ENCODE measurements at regions not wholly inside any gene's neighbourhood (a gene's known extent, or its start where the extent isn't known, plus 50 kb on each side); places are given as distances from the start of the nearest gene placed in this dataset.

GRCh38 chr1:243933495-243933894 is 83.5 kb upstream of the AKT3 start:
- no peak overlapping the region for H2BK15ac ChIP-seq (ENCODE audit: low read depth, low read length)
- no peaks in the 10 kb centered on the region for H3K9me1 ChIP-seq (ENCODE audit: insufficient read depth, low read length)
- H3K36me3 ChIP-seq (ENCODE audit: control insufficient read depth, insufficient read depth, low read length), result no peaks in the 10 kb centered on the region
- H3K27me3 ChIP-seq (ENCODE audit: control insufficient read depth, insufficient read depth, low read length), result peaks cover 25% of the 10 kb centered on the region
- no peak for DNase-seq
- TF ChIP-seq, protein P1, sequence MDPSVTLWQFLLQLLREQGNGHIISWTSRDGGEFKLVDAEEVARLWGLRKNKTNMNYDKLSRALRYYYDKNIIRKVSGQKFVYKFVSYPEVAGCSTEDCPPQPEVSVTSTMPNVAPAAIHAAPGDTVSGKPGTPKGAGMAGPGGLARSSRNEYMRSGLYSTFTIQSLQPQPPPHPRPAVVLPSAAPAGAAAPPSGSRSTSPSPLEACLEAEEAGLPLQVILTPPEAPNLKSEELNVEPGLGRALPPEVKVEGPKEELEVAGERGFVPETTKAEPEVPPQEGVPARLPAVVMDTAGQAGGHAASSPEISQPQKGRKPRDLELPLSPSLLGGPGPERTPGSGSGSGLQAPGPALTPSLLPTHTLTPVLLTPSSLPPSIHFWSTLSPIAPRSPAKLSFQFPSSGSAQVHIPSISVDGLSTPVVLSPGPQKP (IDR thresholded peaks at IDR 0.05; ENCODE audit: borderline replicate concordance, low read depth, low read length), result no peak
- TF ChIP-seq, protein P2, sequence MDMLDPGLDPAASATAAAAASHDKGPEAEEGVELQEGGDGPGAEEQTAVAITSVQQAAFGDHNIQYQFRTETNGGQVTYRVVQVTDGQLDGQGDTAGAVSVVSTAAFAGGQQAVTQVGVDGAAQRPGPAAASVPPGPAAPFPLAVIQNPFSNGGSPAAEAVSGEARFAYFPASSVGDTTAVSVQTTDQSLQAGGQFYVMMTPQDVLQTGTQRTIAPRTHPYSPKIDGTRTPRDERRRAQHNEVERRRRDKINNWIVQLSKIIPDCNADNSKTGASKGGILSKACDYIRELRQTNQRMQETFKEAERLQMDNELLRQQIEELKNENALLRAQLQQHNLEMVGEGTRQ (IDR thresholded peaks at IDR 0.05; ENCODE audit: low read depth, low read length), result no peak
- TF ChIP-seq FOS (IDR thresholded peaks at IDR 0.05; ENCODE audit: low read depth, low read length), result no peak
- no peak for TF ChIP-seq CEBPB (IDR thresholded peaks at IDR 0.05; ENCODE audit: low read depth, low read length)
- no peak for TF ChIP-seq POLR2A (IDR thresholded peaks at IDR 0.05; ENCODE audit: low read depth, low read length)
- TF ChIP-seq SMC3 (IDR thresholded peaks at IDR 0.05; ENCODE audit: low read depth, low read length), result no peak
- TF ChIP-seq CTCF (conservative IDR thresholded peaks at IDR 0.05; ENCODE audit: low read depth, low read length), result no peak
- TF ChIP-seq RFX5 (IDR thresholded peaks at IDR 0.05; ENCODE audit: low read depth, low read length), result no peak
- no peak for TF ChIP-seq MXI1 (IDR thresholded peaks at IDR 0.05; ENCODE audit: borderline replicate concordance, low read depth, low read length)
- 90% methylated on average over 2 of the region's 4 CpGs; no CpG with 5 or more reads in 1 of the 2 experiments for WGBS, 2 experiments (ENCODE audit: extremely low coverage in 2 of 2, insufficient read length in 1 of 2)
- no peak overlapping the region for H3K4me3 ChIP-seq (ENCODE audit: insufficient read depth, low read depth, low read length)
- dilution Hi-C loops (cut with HindIII; ENCODE audit: low sequenced_read_pairs, unreplicated experiment) (no loop called here), in situ Hi-C loops (cut with MboI; ENCODE audit: low sequenced_read_pairs) (no loop called here), intact Hi-C loops (cut with micrococcal nuclease) (no loop called here)
- no peak overlapping the region for H3K14ac ChIP-seq (replicated peaks; ENCODE audit: low read depth, low read length)
- H2BK120ac ChIP-seq (ENCODE audit: low read depth, low read length), result no peak overlapping the region
- ChIA-PET POLR2A (ENCODE audit: unreplicated experiment) (no interaction called here), CTCF (no interaction called here)
- no peak overlapping the region for H3K4me2 ChIP-seq (ENCODE audit: low read depth, low read length)
- no peaks in the 10 kb centered on the region for H3K9me3 ChIP-seq (ENCODE audit: control insufficient read depth, insufficient read depth, low read length)
- no peak overlapping the region for H3K9ac ChIP-seq (ENCODE audit: low read depth, low read length)
- no peak overlapping the region for H3K18ac ChIP-seq (ENCODE audit: low read depth, low read length)
- no peak for ATAC-seq (ENCODE audit: low read depth)
- BruUV-seq (replicated peaks), result no TSS peak
- no peak overlapping the region for H3K23ac ChIP-seq (ENCODE audit: low read depth, low read length)
- H2AK9ac ChIP-seq (replicated peaks; ENCODE audit: low read depth, low read length, poor library complexity), result no peak overlapping the region
- H4K8ac ChIP-seq (ENCODE audit: low read depth in 2 of 2, low read length in 2 of 2), result no peak overlapping the region
- no peak overlapping the region for H2AFZ ChIP-seq (replicated peaks; ENCODE audit: low read length, poor library complexity)
- no peak overlapping the region for H2AK5ac ChIP-seq (ENCODE audit: low read depth, low read length)
- no peaks in the 10 kb centered on the region for H3K79me1 ChIP-seq (ENCODE audit: low read depth in 1 of 2, low read length in 2 of 2)
- no peaks in the 10 kb centered on the region for H4K20me1 ChIP-seq (ENCODE audit: insufficient read depth, low read length)
- H3K56ac ChIP-seq (ENCODE audit: extremely low read depth, insufficient read depth, low read length), result no peak overlapping the region
- H4K91ac ChIP-seq (ENCODE audit: insufficient read depth, low read depth, low read length), result no peak overlapping the region
- H3K27ac ChIP-seq (ENCODE audit: insufficient read depth, low read length), result no peak overlapping the region
- no peak overlapping the region for H2BK5ac ChIP-seq (ENCODE audit: low read depth, low read length, poor library complexity, severe bottlenecking)
- H4K5ac ChIP-seq (ENCODE audit: low read depth, low read length), result no peak overlapping the region
- no peak overlapping the region for H2BK20ac ChIP-seq (ENCODE audit: low read depth, low read length)
- no peaks in the 10 kb centered on the region for H3K4me1 ChIP-seq (ENCODE audit: control insufficient read depth, insufficient read depth, low read length)
- no peak overlapping the region for H3K4ac ChIP-seq (ENCODE audit: low read depth, low read length)
